K562 (cell line): ENCODE measurements at regions not wholly inside any gene's neighbourhood (a gene's known extent, or its start where the extent isn't known, plus 50 kb on each side); places are given as distances from the start of the nearest gene placed in this dataset.

Source experiments
- ARNT ChIP-seq, 2 experiments: fragments of 450-650 bp; IDR thresholded peaks; 2 replicates each; pipeline ENCODE4 v1.6.1; 2016; ENCODE audit warnings: mild to moderate bottlenecking in 1 of 2
- CHD4 ChIP-seq: fragments of 200-600 bp; sonication (generic); IDR thresholded peaks from 3 replicates; pipeline ENCODE4 v1.6.1; 2012; ENCODE audit warnings: low read depth, mild to moderate bottlenecking, mixed read lengths, low read length, inconsistent platforms; ENCODE audit not compliant: insufficient read depth, insufficient replicate concordance, poor library complexity, severe bottlenecking
- GTF2A2 ChIP-seq: IDR thresholded peaks from 2 replicates; pipeline ENCODE4 v1.6.1; 2016; ENCODE audit warnings: mild to moderate bottlenecking, missing genetic modification characterization, missing compliant biosample characterization
- HDAC2 ChIP-seq: fragments of 450-650 bp; IDR thresholded peaks from 2 replicates; pipeline ENCODE4 v1.6.1; 2016; ENCODE audit warnings: mild to moderate bottlenecking
- KDM1A ChIP-seq, 2 experiments: fragments of 450-650 bp; IDR thresholded peaks; 2 replicates each; pipeline ENCODE4 v1.6.1; 2016; ENCODE audit warnings: mild to moderate bottlenecking in 2 of 2
- NCOA2 ChIP-seq, 2 experiments: fragments of 450-650 bp; IDR thresholded peaks; 2 replicates each; pipeline ENCODE4 v1.6.1; 2018; ENCODE audit warnings: mild to moderate bottlenecking in 2 of 2, moderate library complexity in 1 of 2; ENCODE audit not compliant: partially characterized antibody in 2 of 2
- POLR2A ChIP-seq: fragments of 450-650 bp; conservative IDR thresholded peaks from 2 replicates; pipeline ENCODE4 v1.6.1; 2016
- TCF7L2 ChIP-seq: fragments of 150-350 bp; IDR thresholded peaks from 2 replicates; pipeline ENCODE4 v1.6.1; 2016; ENCODE audit warnings: low read depth, mild to moderate bottlenecking, low read length, moderate library complexity

GRCh38 chr4:77226939-77227705 is 70.1 kb downstream of the CCNG2 start:
- TF ChIP-seq NCOA2 (IDR thresholded peaks at IDR 0.05; ENCODE audit: partially characterized antibody in 2 of 2), result no peak
- no peak for TF ChIP-seq POLR2A
- TF ChIP-seq KDM1A (IDR thresholded peaks at IDR 0.05), result no peak
- no peak for TF ChIP-seq CHD4
- no peak for TF ChIP-seq ARNT (IDR thresholded peaks at IDR 0.05)
- TF ChIP-seq HDAC2, result no peak
- no peak for TF ChIP-seq TCF7L2
- TF ChIP-seq GTF2A2 (tag), result no peak
